Prostate gland (tissue), 2 donors: ENCODE measurements at regions not wholly inside any gene's neighbourhood (a gene's known extent, or its start where the extent isn't known, plus 50 kb on each side); places are given as distances from the start of the nearest gene placed in this dataset.

Source experiments
- DNase-seq: peaks from one replicate; pipeline ENCODE4 v3.0.0-alpha.2; 2019; ENCODE audit warnings: low spot score
- H3K27ac ChIP-seq, 2 donors: fragments of 200-600 bp; sonication (generic); 2 replicates each; pipeline ENCODE4 v1.5.1; 2017 to 2019
- H3K27me3 ChIP-seq: fragments of 200-600 bp; sonication (generic); replicated peaks from 2 replicates; pipeline ENCODE4 v1.5.1; 2019; ENCODE audit not compliant: insufficient read depth
- H3K36me3 ChIP-seq, 2 donors: fragments of 200-600 bp; sonication (generic); 1 replicate in 1 of 2; 2 replicates in 1 of 2; pipeline versions ENCODE4 v1.5.1 to v1.8.1; 2017 to 2019
- H3K4me1 ChIP-seq: fragments of 200-600 bp; sonication (generic); replicated peaks from 2 replicates; pipeline ENCODE4 v1.5.1; 2019
- H3K4me3 ChIP-seq, 2 donors: fragments of 200-600 bp; sonication (generic); 2 replicates each; pipeline ENCODE4 v1.5.1; 2017 to 2019
- H3K9me3 ChIP-seq: fragments of 200-600 bp; sonication (generic); 2 replicates; pipeline ENCODE4 v1.5.1; 2017
- POLR2A ChIP-seq: fragments of 450-650 bp; IDR thresholded peaks from one replicate; pipeline ENCODE4 v1.6.1; 2016; ENCODE audit warnings: antibody characterized with exemption, mild to moderate bottlenecking
- POLR2AphosphoS5 ChIP-seq: sonication (generic); formaldehyde crosslinking; IDR thresholded peaks from one replicate; pipeline ENCODE4 v1.6.1; 2017; ENCODE audit warnings: antibody characterized with exemption
- WGBS: methylation state at CpG from one replicate; pipeline ENCODE4 v1.1.5; 2018; 5-methylcytosine and 5-hydroxymethylcytosine counted together
- intact Hi-C: fragments of 100-400 bp; cut with DNase I; formaldehyde crosslinking; loops from one replicate; pipeline ENCODE4 v1.14.2; 2022
- TF ChIP-seq, protein P1 (sequence below), 4 experiments: fragments of 200-600 bp in 2 of 4; fragments of 450-650 bp in 2 of 4; sonication (generic) in 2 of 4; IDR thresholded peaks; 1 replicate in 3 of 4; 2 replicates in 1 of 4; pipeline ENCODE4 v1.5.1; 2016 to 2019; ENCODE audit warnings: antibody characterized with exemption in 4 of 4, mild to moderate bottlenecking in 2 of 4, moderate library complexity in 2 of 4

DNA sequence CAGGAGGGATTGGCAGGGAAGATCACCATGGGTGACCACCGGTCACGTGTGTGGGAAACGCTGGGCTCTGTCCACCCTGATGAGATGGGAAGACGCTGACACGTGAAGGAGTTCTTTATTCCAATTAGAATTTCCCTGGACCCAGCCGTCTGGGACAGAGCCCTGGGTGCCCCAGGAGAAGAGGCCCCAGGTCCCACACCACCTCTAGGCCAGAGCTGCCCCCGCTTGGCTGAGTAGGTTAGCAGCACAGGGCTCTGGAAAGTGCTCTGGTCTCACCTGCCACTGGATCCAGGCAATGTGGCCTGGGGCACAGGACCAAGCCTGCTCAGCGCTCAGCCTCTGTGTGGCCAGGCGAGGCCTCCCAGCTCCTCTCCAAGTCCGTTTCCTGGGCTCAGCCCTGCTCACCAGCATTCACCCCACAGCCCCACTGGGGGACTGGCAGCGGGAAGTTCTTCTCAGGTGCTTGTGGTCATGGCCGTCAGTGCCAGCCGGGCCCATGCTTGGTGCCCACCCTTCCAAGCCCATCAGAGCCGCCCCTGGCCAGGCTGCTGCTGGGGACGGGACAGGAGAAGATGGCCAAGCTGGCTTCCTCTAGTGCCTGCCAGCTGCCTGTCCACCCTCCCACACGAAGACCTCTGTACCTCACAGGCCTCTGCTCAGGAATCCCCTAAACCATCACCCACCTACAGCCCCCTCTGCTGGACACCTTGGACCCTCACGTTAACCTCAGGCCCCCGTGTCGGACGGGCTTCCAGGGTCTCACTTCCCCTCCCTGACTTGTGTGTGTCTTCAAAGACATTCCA lies 62.5 kb upstream of the FGF3 start:
- Histone ChIP-seq H3K27me3 (no peaks in the 10 kb centered on the region), H3K4me3 (no peak overlapping the region), H3K27ac (no peak overlapping the region), H3K4me1 (no peaks in the 10 kb centered on the region), H3K9me3 (no peaks in the 10 kb centered on the region), H3K36me3 (no peaks in the 10 kb centered on the region)
- 85% methylated on average over 20 of the region's 20 CpGs for WGBS
- intact Hi-C loops: no loop called here
- DNase-seq: no peak
- TF ChIP-seq POLR2A (no peak), POLR2AphosphoS5 (no peak)
- TF ChIP-seq, protein P1, sequence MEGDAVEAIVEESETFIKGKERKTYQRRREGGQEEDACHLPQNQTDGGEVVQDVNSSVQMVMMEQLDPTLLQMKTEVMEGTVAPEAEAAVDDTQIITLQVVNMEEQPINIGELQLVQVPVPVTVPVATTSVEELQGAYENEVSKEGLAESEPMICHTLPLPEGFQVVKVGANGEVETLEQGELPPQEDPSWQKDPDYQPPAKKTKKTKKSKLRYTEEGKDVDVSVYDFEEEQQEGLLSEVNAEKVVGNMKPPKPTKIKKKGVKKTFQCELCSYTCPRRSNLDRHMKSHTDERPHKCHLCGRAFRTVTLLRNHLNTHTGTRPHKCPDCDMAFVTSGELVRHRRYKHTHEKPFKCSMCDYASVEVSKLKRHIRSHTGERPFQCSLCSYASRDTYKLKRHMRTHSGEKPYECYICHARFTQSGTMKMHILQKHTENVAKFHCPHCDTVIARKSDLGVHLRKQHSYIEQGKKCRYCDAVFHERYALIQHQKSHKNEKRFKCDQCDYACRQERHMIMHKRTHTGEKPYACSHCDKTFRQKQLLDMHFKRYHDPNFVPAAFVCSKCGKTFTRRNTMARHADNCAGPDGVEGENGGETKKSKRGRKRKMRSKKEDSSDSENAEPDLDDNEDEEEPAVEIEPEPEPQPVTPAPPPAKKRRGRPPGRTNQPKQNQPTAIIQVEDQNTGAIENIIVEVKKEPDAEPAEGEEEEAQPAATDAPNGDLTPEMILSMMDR (IDR thresholded peaks at IDR 0.05): no peak

DNA sequence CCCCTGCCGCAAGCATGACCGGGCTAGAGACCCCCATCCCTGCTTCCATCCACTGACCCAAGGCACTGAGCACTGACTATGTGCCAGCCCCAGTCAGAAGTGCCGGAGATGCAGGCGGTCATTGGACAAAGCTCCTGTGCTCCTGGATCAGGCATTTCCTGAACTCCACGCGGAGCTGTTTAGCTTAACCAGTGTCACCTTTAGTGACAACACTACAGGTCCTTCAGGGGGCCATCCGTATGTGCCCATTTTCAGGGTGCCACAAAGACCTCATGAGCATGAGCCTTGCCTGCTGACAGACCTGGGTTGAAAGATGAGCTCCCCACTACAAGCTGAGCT lies 63.0 kb upstream of the FGF3 start:
- TF ChIP-seq POLR2A: no peak
- TF ChIP-seq POLR2AphosphoS5: no peak
- TF ChIP-seq, protein P1 (IDR thresholded peaks at IDR 0.05): no peak
- H3K27me3 ChIP-seq: no peaks in the 10 kb centered on the region
- no peak for DNase-seq
- 91% methylated on average over 7 of the region's 7 CpGs for WGBS
- H3K27ac ChIP-seq: no peak overlapping the region
- no peaks in the 10 kb centered on the region for H3K4me1 ChIP-seq
- H3K36me3 ChIP-seq: no peaks in the 10 kb centered on the region
- no peaks in the 10 kb centered on the region for H3K9me3 ChIP-seq
- intact Hi-C loops: no loop called here
- no peak overlapping the region for H3K4me3 ChIP-seq

DNA sequence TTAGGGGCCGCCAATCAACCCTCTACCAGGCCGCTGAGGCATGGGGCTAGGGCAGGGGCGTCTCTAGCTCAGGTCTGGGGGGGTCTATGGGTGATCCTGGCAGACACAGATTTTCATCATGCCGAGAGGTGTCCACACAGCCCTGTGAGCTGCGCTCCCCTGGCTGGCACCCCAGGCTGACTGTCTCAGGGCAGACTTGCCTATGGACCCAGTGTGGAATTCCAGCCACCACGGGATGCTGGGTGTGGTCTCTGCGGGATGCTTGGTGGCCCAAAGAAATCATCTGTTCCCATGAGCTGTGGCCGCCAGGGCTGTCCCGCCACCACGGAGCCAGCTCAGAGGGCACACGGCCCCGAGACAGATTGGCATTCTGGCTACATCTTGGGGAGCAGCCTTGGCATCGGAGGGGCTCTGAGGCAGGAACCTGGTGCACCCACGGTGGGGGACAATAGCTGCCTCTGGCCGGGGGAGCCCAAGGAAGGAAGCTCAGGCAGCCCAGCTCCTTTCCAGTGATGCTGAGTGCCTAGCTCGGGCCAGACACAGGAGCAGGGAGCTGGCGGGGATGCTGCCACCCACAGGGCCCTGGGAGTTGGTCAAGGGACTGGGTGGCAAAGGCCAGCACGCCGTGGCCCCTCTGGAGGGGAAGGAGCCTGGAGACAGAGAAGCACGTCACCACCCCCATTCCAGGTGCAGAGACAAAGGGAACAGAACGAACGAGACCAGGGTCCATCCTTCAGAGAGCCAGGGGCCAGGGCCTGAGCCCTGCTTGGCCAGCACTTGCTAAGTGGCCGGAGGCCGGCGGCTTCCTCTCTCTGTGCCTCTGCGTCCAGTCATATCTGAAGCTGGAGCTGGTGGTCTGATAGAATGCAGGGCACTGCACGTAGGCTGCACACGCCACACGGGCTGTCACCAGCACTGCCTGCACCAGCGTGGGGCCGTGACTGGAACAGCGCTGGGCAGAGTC lies 64.4 kb upstream of the FGF3 start:
- no peak for TF ChIP-seq POLR2A
- H3K4me1 ChIP-seq: no peaks in the 10 kb centered on the region
- no peak overlapping the region for H3K4me3 ChIP-seq
- H3K36me3 ChIP-seq: no peaks in the 10 kb centered on the region
- H3K27ac ChIP-seq: no peak overlapping the region
- no peak for DNase-seq
- intact Hi-C loops: no loop called here
- H3K27me3 ChIP-seq: no peaks in the 10 kb centered on the region
- no peaks in the 10 kb centered on the region for H3K9me3 ChIP-seq
- WGBS: 79% methylated on average over 31 of the region's 32 CpGs

DNA sequence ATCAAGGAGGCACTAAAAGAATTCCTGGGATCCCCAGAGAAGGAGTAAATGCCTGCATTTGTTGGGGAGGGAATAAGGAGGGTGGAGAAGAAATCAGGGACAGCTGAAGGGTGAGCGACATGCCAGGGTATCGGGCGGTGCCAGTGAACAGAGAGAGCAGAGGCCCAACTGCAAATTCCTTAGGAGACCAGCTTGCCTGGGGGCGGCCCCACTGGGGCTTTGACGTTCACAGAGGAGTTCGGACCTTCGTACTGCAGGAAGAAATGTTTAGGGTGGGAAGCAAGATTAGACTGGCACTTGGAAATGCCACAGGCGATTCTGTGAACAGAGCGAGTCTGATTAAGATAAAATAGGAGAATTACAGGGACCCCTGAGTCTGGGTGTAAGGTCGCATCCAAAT lies 65.1 kb upstream of the FGF3 start:
- intact Hi-C loops: no loop called here

DNA sequence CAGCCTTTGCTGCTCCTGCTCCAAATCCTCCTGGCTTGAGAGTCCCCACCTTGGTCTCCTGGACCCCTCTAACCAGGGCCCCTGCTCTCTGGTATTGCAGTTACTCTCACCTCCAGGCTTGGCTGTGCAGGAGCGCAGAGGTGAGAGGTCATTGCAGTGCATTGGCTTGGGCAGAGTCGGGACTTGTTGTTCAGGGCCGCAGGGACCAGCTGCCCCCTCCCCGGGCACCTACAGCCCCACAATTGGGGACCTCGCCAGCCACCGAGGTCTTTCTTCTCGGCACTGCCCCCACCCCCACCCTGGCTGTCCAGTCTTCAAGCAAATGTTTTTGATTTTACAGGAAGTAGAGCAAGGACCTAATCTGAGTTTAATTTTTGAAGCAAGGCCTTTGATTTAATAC lies 65.5 kb upstream of the FGF3 start:
- intact Hi-C loops: loop anchor here (5.0 kb wide), 1 partner anchor 197 kb away; no protein-coding TSS in a partner anchor
- H3K36me3 ChIP-seq: no peaks in the 10 kb centered on the region
- no peak for DNase-seq
- 77% methylated on average over 7 of the region's 7 CpGs for WGBS
- TF ChIP-seq POLR2A: no peak
- TF ChIP-seq POLR2AphosphoS5: no peak
- TF ChIP-seq, protein P1 (IDR thresholded peaks at IDR 0.05): no peak
- H3K9me3 ChIP-seq: no peaks in the 10 kb centered on the region
- no peak overlapping the region for H3K4me3 ChIP-seq
- H3K27ac ChIP-seq: no peak overlapping the region
- no peaks in the 10 kb centered on the region for H3K4me1 ChIP-seq
- no peaks in the 10 kb centered on the region for H3K27me3 ChIP-seq

More for the DNA sequence above, 65.1 kb upstream of the FGF3 start:
- 93% methylated on average over 10 of the region's 10 CpGs for WGBS
- TF ChIP-seq POLR2AphosphoS5 (no peak), POLR2A (no peak)
- TF ChIP-seq, protein P1 (IDR thresholded peaks at IDR 0.05): no peak
- Histone ChIP-seq H3K27me3 (no peaks in the 10 kb centered on the region), H3K27ac (no peak overlapping the region), H3K4me1 (no peaks in the 10 kb centered on the region), H3K36me3 (no peaks in the 10 kb centered on the region), H3K4me3 (no peak overlapping the region), H3K9me3 (no peaks in the 10 kb centered on the region)
- no peak for DNase-seq
